Nephron progenitor cell (in vitro differentiated cells): ENCODE measurements at regions not wholly inside any gene's neighbourhood (a gene's known extent, or its start where the extent isn't known, plus 50 kb on each side); places are given as distances from the start of the nearest gene placed in this dataset.

Experiments used
- DNase-seq: peaks from one replicate; pipeline ENCODE4 v3.0.0; 2021
- H3K27ac Mint-ChIP-seq: 2 replicates; pipeline ENCODE4 v1.8.0; 2021; ENCODE audit warnings: mild to moderate bottlenecking, moderate library complexity, mixed read lengths
- H3K27me3 Mint-ChIP-seq: 2 replicates; pipeline ENCODE4 v1.8.0; 2021; ENCODE audit warnings: mild to moderate bottlenecking, low read depth, mixed read lengths; ENCODE audit not compliant: poor library complexity
- H3K36me3 Mint-ChIP-seq: 2 replicates; pipeline ENCODE4 v1.8.0; 2021; ENCODE audit warnings: low read depth, mixed read lengths
- H3K4me1 Mint-ChIP-seq: 2 replicates; pipeline ENCODE4 v1.8.0; 2021; ENCODE audit warnings: mixed read lengths
- H3K4me3 Mint-ChIP-seq: 2 replicates; pipeline ENCODE4 v1.8.0; 2021; ENCODE audit warnings: mild to moderate bottlenecking, moderate library complexity, mixed read lengths
- H3K9me3 Mint-ChIP-seq: 2 replicates; pipeline ENCODE4 v1.8.0; 2021; ENCODE audit warnings: mild to moderate bottlenecking, moderate library complexity, mixed read lengths
- CTCF ChIP-seq: fragments of 200-600 bp; sonication (generic); IDR thresholded peaks from 2 replicates; pipeline ENCODE4 v1.5.0; 2021; ENCODE audit warnings: antibody characterized with exemption

GRCh38 chr18:4843771-4844170 is 353.3 kb downstream of the AKAIN1 start:
- H3K9me3 Mint-ChIP-seq, result no peaks in the 10 kb centered on the region
- no peak overlapping the region for H3K27ac Mint-ChIP-seq
- no peaks in the 10 kb centered on the region for H3K27me3 Mint-ChIP-seq
- no peaks in the 10 kb centered on the region for H3K4me1 Mint-ChIP-seq
- no peak overlapping the region for H3K4me3 Mint-ChIP-seq
- H3K36me3 Mint-ChIP-seq, result no peaks in the 10 kb centered on the region
- TF ChIP-seq CTCF, result no peak
- DNase-seq, result no peak

GRCh38 chr18:4842751-4843150 is 354.3 kb downstream of the AKAIN1 start:
- no peak overlapping the region for H3K4me3 Mint-ChIP-seq
- no peak for TF ChIP-seq CTCF
- no peak for DNase-seq
- no peaks in the 10 kb centered on the region for H3K27me3 Mint-ChIP-seq
- no peaks in the 10 kb centered on the region for H3K9me3 Mint-ChIP-seq
- no peaks in the 10 kb centered on the region for H3K36me3 Mint-ChIP-seq
- no peak overlapping the region for H3K27ac Mint-ChIP-seq
- H3K4me1 Mint-ChIP-seq, result no peaks in the 10 kb centered on the region

GRCh38 chr18:4842287-4842686 is 354.8 kb downstream of the AKAIN1 start:
- H3K36me3 Mint-ChIP-seq, result no peaks in the 10 kb centered on the region
- no peaks in the 10 kb centered on the region for H3K4me1 Mint-ChIP-seq
- no peak for DNase-seq
- no peak overlapping the region for H3K4me3 Mint-ChIP-seq
- no peak for TF ChIP-seq CTCF
- no peaks in the 10 kb centered on the region for H3K27me3 Mint-ChIP-seq
- H3K27ac Mint-ChIP-seq, result no peak overlapping the region
- H3K9me3 Mint-ChIP-seq, result no peaks in the 10 kb centered on the region

- H3K4me1 Mint-ChIP-seq, result no peaks in the 10 kb centered on the region
- H3K9me3 Mint-ChIP-seq, result no peaks in the 10 kb centered on the region
- no peak overlapping the region for H3K4me3 Mint-ChIP-seq
- no peaks in the 10 kb centered on the region for H3K27me3 Mint-ChIP-seq
- H3K27ac Mint-ChIP-seq, result no peak overlapping the region
- DNase-seq, result no peak
- no peaks in the 10 kb centered on the region for H3K36me3 Mint-ChIP-seq
- TF ChIP-seq CTCF, result no peak
These were observed 357.4 kb downstream of the AKAIN1 start for GRCh38 chr18:4839639-4840038.

- Mint-ChIP-seq H3K36me3 (no peaks in the 10 kb centered on the region), H3K27ac (no peak overlapping the region), H3K4me3 (no peak overlapping the region), H3K9me3 (no peaks in the 10 kb centered on the region), H3K4me1 (no peaks in the 10 kb centered on the region), H3K27me3 (no peaks in the 10 kb centered on the region)
- DNase-seq, result no peak
- TF ChIP-seq CTCF, result no peak
These were observed 360.9 kb downstream of the AKAIN1 start for GRCh38 chr18:4836141-4836540.

GRCh38 chr18:4831791-4832375 is 365.2 kb downstream of the AKAIN1 start:
- no peaks in the 10 kb centered on the region for H3K4me1 Mint-ChIP-seq
- no peak overlapping the region for H3K27ac Mint-ChIP-seq
- H3K36me3 Mint-ChIP-seq, result no peaks in the 10 kb centered on the region
- no peaks in the 10 kb centered on the region for H3K27me3 Mint-ChIP-seq
- no peak for TF ChIP-seq CTCF
- DNase-seq, result no peak
- H3K9me3 Mint-ChIP-seq, result no peaks in the 10 kb centered on the region
- no peak overlapping the region for H3K4me3 Mint-ChIP-seq
